ENCODE measurements at regions not wholly inside any gene's neighbourhood (a gene's known extent, or its start where the extent isn't known, plus 50 kb on each side); places are given as distances from the start of the nearest gene placed in this dataset.

DNA sequence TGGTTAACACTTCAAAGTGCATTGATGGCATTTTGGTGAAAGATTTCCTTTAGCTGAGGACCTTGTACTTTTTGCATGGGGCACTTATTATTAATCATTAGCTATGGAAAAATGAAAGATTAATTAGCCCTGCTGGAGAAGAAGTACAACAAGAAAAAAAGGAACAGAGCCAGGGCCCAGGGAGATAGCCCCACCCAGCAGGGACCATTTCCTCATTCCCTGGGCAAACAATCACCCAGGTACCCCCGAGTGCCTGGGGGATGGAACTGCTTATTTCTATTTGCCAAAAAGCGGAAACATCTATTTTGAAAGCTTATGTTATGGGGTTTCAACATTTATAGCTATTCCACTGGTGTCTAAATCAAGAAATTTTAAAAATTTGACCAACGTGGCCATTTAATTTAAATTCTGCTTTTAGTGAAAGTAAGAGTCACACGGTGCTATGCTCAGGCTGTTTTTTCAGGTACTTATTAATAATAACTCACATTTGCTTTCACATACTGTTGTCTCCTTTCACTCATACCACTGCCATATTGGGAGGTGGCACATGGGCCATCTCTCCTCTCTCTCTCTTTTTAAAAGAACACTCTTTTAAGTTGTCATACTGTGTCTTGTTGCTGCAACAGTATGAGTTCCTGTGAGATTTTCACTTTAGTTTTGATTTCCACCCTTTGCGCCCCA lies 143.6 kb upstream of the KIF5B start:
- TF ChIP-seq, protein P1, sequence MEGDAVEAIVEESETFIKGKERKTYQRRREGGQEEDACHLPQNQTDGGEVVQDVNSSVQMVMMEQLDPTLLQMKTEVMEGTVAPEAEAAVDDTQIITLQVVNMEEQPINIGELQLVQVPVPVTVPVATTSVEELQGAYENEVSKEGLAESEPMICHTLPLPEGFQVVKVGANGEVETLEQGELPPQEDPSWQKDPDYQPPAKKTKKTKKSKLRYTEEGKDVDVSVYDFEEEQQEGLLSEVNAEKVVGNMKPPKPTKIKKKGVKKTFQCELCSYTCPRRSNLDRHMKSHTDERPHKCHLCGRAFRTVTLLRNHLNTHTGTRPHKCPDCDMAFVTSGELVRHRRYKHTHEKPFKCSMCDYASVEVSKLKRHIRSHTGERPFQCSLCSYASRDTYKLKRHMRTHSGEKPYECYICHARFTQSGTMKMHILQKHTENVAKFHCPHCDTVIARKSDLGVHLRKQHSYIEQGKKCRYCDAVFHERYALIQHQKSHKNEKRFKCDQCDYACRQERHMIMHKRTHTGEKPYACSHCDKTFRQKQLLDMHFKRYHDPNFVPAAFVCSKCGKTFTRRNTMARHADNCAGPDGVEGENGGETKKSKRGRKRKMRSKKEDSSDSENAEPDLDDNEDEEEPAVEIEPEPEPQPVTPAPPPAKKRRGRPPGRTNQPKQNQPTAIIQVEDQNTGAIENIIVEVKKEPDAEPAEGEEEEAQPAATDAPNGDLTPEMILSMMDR (conservative IDR thresholded peaks at IDR 0.05; ENCODE audit: low read length): no peak
- TF ChIP-seq EZH2phosphoT487 (IDR thresholded peaks at IDR 0.05; ENCODE audit: borderline replicate concordance): no peak

Data from Loucy (cell line).